ENCODE measurements at regions not wholly inside any gene's neighbourhood (a gene's known extent, or its start where the extent isn't known, plus 50 kb on each side); places are given as distances from the start of the nearest gene placed in this dataset.

GRCh38 chr14:100419856-100420255, 96.7 kb downstream of the SLC25A47 start:
- H3K36me3 ChIP-seq (ENCODE audit: control insufficient read depth, insufficient read depth, low read length): no peaks in the 10 kb centered on the region
- H3K9me3 ChIP-seq (replicated peaks; ENCODE audit: control insufficient read depth, insufficient read depth, low read depth, low read length): no peaks in the 10 kb centered on the region
- BruUV-seq (replicated peaks): no TSS peak
- POLR2A ChIA-PET: interaction anchor here (1.4 to 2.4 kb wide), 2 partner anchors 9 to 11 kb away, joined by 3 to 9 read pairs; no protein-coding TSS in a partner anchor
- peaks cover 8% of the 10 kb centered on the region; the same call in 1 of the 2 replicates for H4K20me1 ChIP-seq (replicated peaks; ENCODE audit: control insufficient read depth, insufficient read depth, low read length)
- H3K27me3 ChIP-seq (ENCODE audit: control insufficient read depth in 2 of 2, insufficient read depth in 2 of 2, low read length in 2 of 2): no peaks in the 10 kb centered on the region
- intact Hi-C loops (cut with micrococcal nuclease): loop anchor here (5.0 kb wide), 1 partner anchor 33 kb away; no protein-coding TSS in a partner anchor
- H3K27ac ChIP-seq (ENCODE audit: extremely low read depth, low read depth, low read length): no peak overlapping the region
- H3K9me1 ChIP-seq (ENCODE audit: control insufficient read depth, insufficient read depth, low read length): peaks cover 7% of the 10 kb centered on the region
- H3K4me2 ChIP-seq (ENCODE audit: insufficient read depth, low read length): no peak overlapping the region
- H3K79me2 ChIP-seq (ENCODE audit: control insufficient read depth, insufficient read depth, low read length): peaks cover 4% of the 10 kb centered on the region; the same call in 2 of the 3 replicates
- no peak overlapping the region for H3K4me3 ChIP-seq
- peaks cover 19 to 36% of the 10 kb centered on the region in 2 experiments for H3K4me1 ChIP-seq (replicated peaks in 1 of 2; ENCODE audit: control insufficient read depth in 2 of 2, insufficient read depth in 2 of 2, low read length in 2 of 2)
- no peak overlapping the region for H2AFZ ChIP-seq (ENCODE audit: low read depth, low read length)
- CTCF ChIA-PET (ENCODE audit: low intra/inter-chr PET ratio): no interaction called here
- in situ Hi-C loops (cut with MboI): no loop called here
- peak in 2 of 3 experiments; percentile 10 to 32; a peak in 2 of 6 replicates for TF ChIP-seq CTCF (IDR thresholded peaks at IDR 0.05 in 2 of 3, conservative IDR thresholded peaks at IDR 0.05 in 1 of 3; ENCODE audit: insufficient read depth in 2 of 3, low read depth in 1 of 3, low read length in 3 of 3)
- no peak for TF ChIP-seq ZNF589 (CRISPR knock-in tag; IDR thresholded peaks at IDR 0.05; ENCODE audit: low read depth)
- WGBS (ENCODE audit: insufficient coverage, low coverage, missing lambda C conversion rate): 85% methylated on average over 4 of the region's 4 CpGs
- H3K9ac ChIP-seq (ENCODE audit: insufficient read depth in 1 of 2, low read depth in 2 of 2, low read length in 2 of 2): peak overlapping the region in 1 of 2 experiments; percentile 50; a peak in 1 of 4 replicates
- peak; percentile 59; the same call in 2 of the 3 replicates for ATAC-seq
- DNase-seq (ENCODE audit: extremely low read depth in 1 of 4, low spot score in 3 of 4): peak in 3 of 4 experiments; percentile 25 to 39 (median 32)
- FAIRE-seq: no peak
